A549 (cell line): ENCODE measurements at regions not wholly inside any gene's neighbourhood (a gene's known extent, or its start where the extent isn't known, plus 50 kb on each side); places are given as distances from the start of the nearest gene placed in this dataset.
"Not testable (repeated sequence)": the region's sequence is repeated elsewhere in the genome, so short reads cannot be mapped to it uniquely, and the experiment has no call there.

Source experiments
- ATAC-seq, 2 experiments: fragments of 200-7000 bp in 1 of 2; fragments of >200 bp in 1 of 2; cut with Nextera tagmentation in 1 of 2; cut with Tn5 transposase in 1 of 2; 3 replicates each; pipeline versions ENCODE4 v1.8.0 to v1.9.1; 2018 to 2020; ENCODE audit warnings: mild to moderate bottlenecking in 1 of 2, moderate library complexity in 1 of 2
- CTCF ChIA-PET: fragments of 300-600 bp; sonication (Branson Sonifier 250); formaldehyde crosslinking; extraction: SDS; loops from one replicate; lab custom pipeline; 2021; ENCODE audit warnings: antibody characterized with exemption, inconsistent platforms; lab: Yijun Ruan, JAX
- POLR2A ChIA-PET: fragments of 350-600 bp; formaldehyde crosslinking; extraction: SDS; loops from one replicate; lab custom pipeline; 2021; ENCODE audit warnings: antibody characterized with exemption, inconsistent platforms; lab: Yijun Ruan, JAX
- DNase-seq, 2 experiments: peaks; one replicate each; pipeline versions ENCODE4 v3.0.0 to v3.0.0-alpha.2; 2011 to 2016; ENCODE audit warnings: low read depth in 1 of 2, low spot score in 1 of 2
- FAIRE-seq: peaks from 2 replicates; lab custom pipeline; 2011; peaks lifted over from hg19 to GRCh38; lab: Jason Lieb, UNC
- H3K27ac ChIP-seq, 2 experiments: fragments of >200 bp; sonication (Bioruptor Twin); formaldehyde crosslinking; 3 replicates each; pipeline ENCODE4 v1.5.1; 2016 to 2017
- H3K4me1 ChIP-seq: fragments of >200 bp; sonication (Bioruptor Twin); formaldehyde crosslinking; 3 replicates; pipeline ENCODE4 v1.6.1; 2016
- H3K4me2 ChIP-seq: fragments of >200 bp; sonication (Bioruptor Twin); formaldehyde crosslinking; 3 replicates; pipeline ENCODE4 v1.6.1; 2016
- H3K4me3 ChIP-seq: fragments of >200 bp; sonication (Bioruptor Twin); formaldehyde crosslinking; 3 replicates; pipeline ENCODE4 v1.5.1; 2016
- H3K9me3 ChIP-seq: fragments of >200 bp; sonication (Bioruptor Twin); formaldehyde crosslinking; 3 replicates; pipeline ENCODE4 v1.6.1; 2016
- ATOH8 ChIP-seq: fragments of 250-450 bp; sonication (Bioruptor Pico); IDR thresholded peaks from 2 replicates; pipeline ENCODE4 v1.5.0; 2020; ENCODE audit warnings: low read depth, mild to moderate bottlenecking, moderate library complexity
- CEBPB ChIP-seq, 2 experiments: fragments of >200 bp in 1 of 2; sonication (Bioruptor Twin) in 1 of 2; formaldehyde crosslinking in 1 of 2; IDR thresholded peaks; 2 replicates each; pipeline ENCODE4 v1.6.1; 2012 to 2016
- CHD2 ChIP-seq: fragments of 150-350 bp; IDR thresholded peaks from 2 replicates; pipeline ENCODE4 v1.6.1; 2014; ENCODE audit warnings: low read length; ENCODE audit not compliant: partially characterized antibody
- ESRRA ChIP-seq: fragments of 150-350 bp; IDR thresholded peaks from 2 replicates; pipeline ENCODE4 v1.6.1; 2014; ENCODE audit warnings: mild to moderate bottlenecking, low read length, borderline replicate concordance
- FOSL2 ChIP-seq, 2 experiments: fragments of 450-650 bp in 1 of 2; fragments of >200 bp in 1 of 2; sonication (Bioruptor Twin) in 1 of 2; formaldehyde crosslinking; IDR thresholded peaks; 2 replicates each; pipeline versions ENCODE4 v1.5.0 to v1.6.1; 2016 to 2020; ENCODE audit warnings: mild to moderate bottlenecking in 1 of 2, moderate library complexity in 1 of 2
- FOXS1 ChIP-seq: fragments of 250-450 bp; sonication (Bioruptor Pico); IDR thresholded peaks from 2 replicates; pipeline ENCODE4 v1.5.0; 2020; ENCODE audit warnings: mild to moderate bottlenecking, moderate library complexity
- HES2 ChIP-seq: fragments of >200 bp; sonication (Bioruptor Twin); formaldehyde crosslinking; IDR thresholded peaks from 2 replicates; pipeline ENCODE4 v1.6.1; 2016
- MAFK ChIP-seq: fragments of 450-650 bp; IDR thresholded peaks from 2 replicates; pipeline ENCODE4 v1.6.1; 2014; ENCODE audit not compliant: partially characterized antibody
- PBX3 ChIP-seq: IDR thresholded peaks from 2 replicates; pipeline ENCODE4 v1.6.1; 2012
- RAD21 ChIP-seq, 2 experiments: fragments of >200 bp in 1 of 2; sonication (Bioruptor Twin) in 1 of 2; formaldehyde crosslinking in 1 of 2; IDR thresholded peaks in 1 of 2; conservative IDR thresholded peaks in 1 of 2; 2 replicates in 1 of 2; 3 replicates in 1 of 2; pipeline ENCODE4 v1.6.1; 2012 to 2018; ENCODE audit warnings: inconsistent platforms in 1 of 2
- TP53 ChIP-seq: fragments of 250-450 bp; sonication (Bioruptor Pico); IDR thresholded peaks from 2 replicates; pipeline ENCODE4 v1.5.0; 2021; ENCODE audit warnings: mild to moderate bottlenecking, moderate library complexity
- ZC3H11A ChIP-seq: fragments of 450-650 bp; IDR thresholded peaks from 2 replicates; pipeline ENCODE4 v1.6.1; 2014; ENCODE audit warnings: antibody characterized with exemption, mild to moderate bottlenecking
- ZFP36 ChIP-seq: fragments of 450-650 bp; IDR thresholded peaks from 2 replicates; pipeline ENCODE4 v1.6.1; 2014; ENCODE audit warnings: borderline replicate concordance; ENCODE audit not compliant: partially characterized antibody
- WGBS: methylation state at CpG from one replicate; pipeline ENCODE4 v1.1.6; 2017; ENCODE audit errors: missing lambda C conversion rate; 5-methylcytosine and 5-hydroxymethylcytosine counted together

- TF ChIP-seq ZC3H11A (no peak), TP53 (CRISPR knock-in tag) (no peak)
Observed at GRCh38 chr7:68707159-68707558, 891.1 kb upstream of the AUTS2 start (continued).

GRCh38 chr7:68707958-68708357, 890.3 kb upstream of the AUTS2 start:
- CTCF ChIA-PET: interaction anchor here (1.0 to 1.1 kb wide), 2 partner anchors 13 to 21 kb away, joined by 3 to 4 read pairs; no protein-coding TSS in a partner anchor
- 73% methylated on average over 6 of the region's 6 CpGs for WGBS
- peak; percentile 36 for FAIRE-seq

GRCh38 chr7:68712956-68713495, 885.2 kb upstream of the AUTS2 start:
- Histone ChIP-seq H3K4me2 (no peak overlapping the region), H3K9me3 (peaks cover 3% of the 10 kb centered on the region; the same call in 1 of the 3 replicates)
- POLR2A ChIA-PET: no interaction called here
- 81% methylated on average over 7 of the region's 7 CpGs for WGBS
- ATAC-seq (no peak), FAIRE-seq (no peak)
- no peak for TF ChIP-seq MAFK
- no peak for TF ChIP-seq PBX3
- TF ChIP-seq, all 56 proteins: peak for 0
- no peak for DNase-seq
- no peak overlapping the region for H3K4me3 ChIP-seq
- peaks cover under 1% of the 10 kb centered on the region; the same call in 2 of the 3 replicates for H3K4me1 ChIP-seq
- CTCF ChIA-PET: interaction anchor here (1.6 kb wide), 1 partner anchor 9 kb away, joined by 5 read pairs; no protein-coding TSS in a partner anchor
- peak overlapping the region in 1 of 2 experiments; percentile 57; a peak in 3 of 6 replicates for H3K27ac ChIP-seq

More at GRCh38 chr7:68707958-68708357, 890.3 kb upstream of the AUTS2 start:
- Histone ChIP-seq H3K9me3 (peaks cover 11% of the 10 kb centered on the region; the same call in 1 of the 3 replicates), H3K4me2 (no peak overlapping the region), H3K4me3 (no peak overlapping the region), H3K27ac (peak overlapping the region; percentile 91 to 98; a peak in 5 of 6 replicates), H3K4me1 (peaks cover 27% of the 10 kb centered on the region)
- no peak for DNase-seq
- TF ChIP-seq CHD2: no peak
- TF ChIP-seq FOXS1 (CRISPR knock-in tag): no peak
- TF ChIP-seq MAFK: peak; percentile 36
- TF ChIP-seq CEBPB (IDR thresholded peaks at IDR 0.05): peak; percentile 68 to 86; a peak in 3 of 4 replicates
- POLR2A ChIA-PET: no interaction called here
- no peak for ATAC-seq

GRCh38 chr7:68714135-68714534, 884.1 kb upstream of the AUTS2 start:
- POLR2A ChIA-PET, H3K4me2 ChIP-seq, ATAC-seq, H3K4me1 ChIP-seq, H3K4me3 ChIP-seq, H3K9me3 ChIP-seq, DNase-seq, FAIRE-seq: not testable (repeated sequence)
- WGBS: 95% methylated on average over 1 of the region's 1 CpG
- CTCF ChIA-PET: interaction anchor here (1.6 kb wide), 1 partner anchor 10 kb away, joined by 5 read pairs; no protein-coding TSS in a partner anchor
- 0 out of 6 replicates have a peak overlapping the region, but pooled peaks of 1 of the 2 experiments have one; percentile 1 for H3K27ac ChIP-seq

- Histone ChIP-seq H3K4me2 (no peak overlapping the region), H3K4me1 (0 out of 3 replicates have a peak, but pooled peaks cover 5% of the 10 kb centered on the region), H3K27ac (peak overlapping the region in 1 of 2 experiments; percentile 20; a peak in 1 of 6 replicates), H3K4me3 (no peak overlapping the region), H3K9me3 (no peaks in the 10 kb centered on the region)
- TF ChIP-seq RAD21 (conservative IDR thresholded peaks at IDR 0.05 in 1 of 2, IDR thresholded peaks at IDR 0.05 in 1 of 2) (no peak), HES2 (no peak)
- no peak for FAIRE-seq
- POLR2A ChIA-PET: no interaction called here
- no peak for ATAC-seq
- WGBS: 39% methylated on average over 4 of the region's 4 CpGs
- CTCF ChIA-PET: no interaction called here
- no peak for DNase-seq
Observed at GRCh38 chr7:68715907-68716306, 882.4 kb upstream of the AUTS2 start.

- Histone ChIP-seq H3K4me3 (no peak overlapping the region), H3K4me2 (no peak overlapping the region), H3K9me3 (no peaks in the 10 kb centered on the region), H3K27ac (no peak overlapping the region), H3K4me1 (peaks cover 11% of the 10 kb centered on the region; the same call in 1 of the 3 replicates)
- no peak for ATAC-seq
- POLR2A ChIA-PET: no interaction called here
- no peak for DNase-seq
- TF ChIP-seq FOSL2 (IDR thresholded peaks at IDR 0.05) (no peak), FOSL2 (CRISPR knock-in tag; IDR thresholded peaks at IDR 0.05) (no peak), ESRRA (no peak), ZFP36 (peak; percentile 13), ATOH8 (CRISPR knock-in tag) (no peak), CEBPB (IDR thresholded peaks at IDR 0.05) (no peak)
- 82% methylated on average over 1 of the region's 1 CpG for WGBS
- CTCF ChIA-PET: no interaction called here
- no peak for FAIRE-seq
Observed at GRCh38 chr7:68717176-68717575, 881.1 kb upstream of the AUTS2 start.
